Fibroblast of skin of left quadriceps (primary cell): ENCODE measurements at regions not wholly inside any gene's neighbourhood (a gene's known extent, or its start where the extent isn't known, plus 50 kb on each side); places are given as distances from the start of the nearest gene placed in this dataset.
A peak's percentile ranks its signal among the peaks of the same experiment; 100 is the strongest.

Experiments used
- DNase-seq, 2 experiments: peaks; one replicate each; pipeline ENCODE4 v3.0.0-alpha.2; 2013; ENCODE audit warnings: low read depth in 2 of 2

- no peak for DNase-seq
Observed at GRCh38 chr13:31049083-31049482, 112.6 kb downstream of the HSPH1 start.

- DNase-seq: no peak
Observed at GRCh38 chr13:31048521-31048920, 113.2 kb downstream of the HSPH1 start.

DNA sequence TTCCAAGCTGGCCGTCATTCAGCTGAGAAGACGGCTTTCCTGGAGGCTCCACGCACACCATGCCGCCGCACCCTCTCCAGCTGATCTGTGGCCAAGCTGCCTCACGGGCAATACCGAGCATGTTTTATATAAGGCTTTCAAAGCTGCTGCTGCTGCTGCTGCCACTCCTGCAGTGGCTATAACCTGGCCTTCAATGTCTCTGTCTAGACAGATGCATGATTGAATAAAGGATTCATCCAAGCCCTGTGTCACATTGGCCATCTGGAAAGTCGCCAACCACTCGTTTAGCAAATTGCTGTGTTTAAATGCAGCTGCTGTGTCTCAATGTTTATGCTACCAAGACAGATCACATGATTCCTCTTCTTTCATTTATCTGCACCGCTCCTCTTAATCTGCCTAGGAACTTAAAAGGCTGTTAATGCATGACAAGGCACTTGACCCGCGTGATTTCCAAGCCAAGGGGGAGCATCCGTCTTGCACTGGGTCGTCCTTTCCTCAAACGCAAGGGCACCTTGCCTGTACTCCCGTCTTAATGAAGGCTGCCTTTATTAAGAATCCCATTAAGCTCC, 114.3 kb downstream of the TEX26 start:
- no peak for DNase-seq

DNA sequence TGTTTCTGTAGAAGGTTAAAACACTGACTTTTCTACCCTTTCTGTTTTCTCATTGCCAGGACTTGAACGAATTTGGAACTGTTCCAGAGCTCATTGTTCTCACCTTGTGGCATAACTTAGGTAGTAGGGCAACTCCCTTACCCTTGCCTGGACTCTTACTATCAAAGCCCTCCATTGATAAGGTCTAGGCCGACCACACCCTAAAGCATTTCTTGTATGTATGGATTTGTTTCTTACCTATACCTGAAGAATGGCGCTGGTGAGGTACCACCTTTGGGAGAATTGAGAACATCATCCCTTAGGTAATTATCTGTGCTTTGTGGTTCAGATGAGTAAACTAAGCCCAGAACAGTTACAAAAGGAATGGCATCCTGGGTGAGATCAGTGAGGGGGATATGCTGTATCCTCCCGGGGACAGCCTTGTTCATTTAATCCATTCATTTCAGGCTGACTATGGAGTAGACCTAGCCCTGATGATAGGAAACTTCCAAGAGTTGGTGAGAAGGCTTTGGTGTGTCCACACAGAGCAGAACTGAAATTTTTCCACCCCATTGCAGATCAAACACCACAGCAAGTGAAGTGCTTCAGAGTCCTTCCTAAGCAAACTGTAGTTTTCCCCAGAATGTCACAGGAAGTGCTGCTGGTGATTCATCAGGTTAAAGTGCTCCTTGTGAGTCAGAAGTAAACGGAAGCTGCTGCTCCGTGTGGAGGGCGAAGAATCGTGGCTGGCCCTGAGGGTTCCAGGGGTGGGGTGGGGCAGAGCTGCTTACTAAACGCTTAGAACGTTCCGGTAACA, 113.0 kb downstream of the TEX26 start:
- peak; percentile 72 to 74 for DNase-seq

GRCh38 chr13:31044364-31045285, 112.2 kb downstream of the TEX26 start:
- DNase-seq: peak; percentile 48 to 63

- DNase-seq: no peak
Observed at GRCh38 chr13:31043957-31044356, 111.5 kb downstream of the TEX26 start.

DNA sequence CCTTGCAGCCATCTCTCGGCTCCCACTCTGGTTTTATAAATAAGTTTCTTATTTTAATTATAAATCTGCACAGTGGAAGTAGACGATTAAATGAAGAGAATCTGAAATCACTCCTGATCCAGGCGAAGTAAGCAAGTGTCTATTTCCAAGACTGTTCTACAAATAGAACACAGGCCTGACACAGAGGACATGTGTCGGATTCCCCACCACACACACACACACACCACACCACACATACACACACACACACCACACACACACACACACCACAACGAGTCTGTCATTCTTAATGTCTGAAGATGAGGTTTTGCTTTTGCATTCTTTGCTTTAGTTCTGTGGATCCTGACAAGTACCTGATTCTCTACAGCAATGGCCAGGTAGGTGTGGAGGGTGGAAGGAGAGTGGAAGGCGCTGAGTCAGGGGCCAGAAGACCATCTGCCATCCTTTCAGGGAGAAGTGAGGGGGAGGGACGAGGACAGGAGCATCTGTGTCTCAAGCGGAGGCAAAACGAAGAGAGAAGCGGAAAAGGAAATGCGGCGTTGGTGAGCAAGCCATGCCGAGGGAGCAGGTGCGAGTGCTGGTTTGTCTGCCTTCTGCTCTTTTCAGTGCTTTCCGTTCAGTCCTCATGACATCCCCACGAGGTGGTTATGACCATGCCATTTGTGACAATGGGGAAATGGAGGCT, 110.2 kb downstream of the TEX26 start:
- DNase-seq: no peak

DNA sequence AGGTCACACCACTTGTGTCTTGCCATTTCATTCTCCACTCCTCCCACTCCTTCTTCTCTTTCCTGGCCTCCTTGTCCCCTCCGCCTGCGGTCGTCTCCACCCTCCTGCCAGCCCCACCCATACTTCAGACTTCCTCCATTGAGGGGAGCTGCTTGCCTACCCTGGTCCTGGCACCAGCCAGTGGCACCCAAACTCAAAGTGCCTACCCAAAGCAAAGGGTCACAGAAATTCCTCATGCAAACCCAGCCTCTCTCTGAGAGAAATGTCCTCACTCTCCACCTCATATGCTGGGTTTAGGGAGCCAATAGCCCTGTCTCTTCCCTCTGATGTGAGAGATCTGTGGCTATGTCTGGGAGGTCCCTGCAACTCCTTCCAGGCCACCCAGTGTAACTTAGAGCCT, 109.6 kb downstream of the TEX26 start:
- DNase-seq: no peak

DNA sequence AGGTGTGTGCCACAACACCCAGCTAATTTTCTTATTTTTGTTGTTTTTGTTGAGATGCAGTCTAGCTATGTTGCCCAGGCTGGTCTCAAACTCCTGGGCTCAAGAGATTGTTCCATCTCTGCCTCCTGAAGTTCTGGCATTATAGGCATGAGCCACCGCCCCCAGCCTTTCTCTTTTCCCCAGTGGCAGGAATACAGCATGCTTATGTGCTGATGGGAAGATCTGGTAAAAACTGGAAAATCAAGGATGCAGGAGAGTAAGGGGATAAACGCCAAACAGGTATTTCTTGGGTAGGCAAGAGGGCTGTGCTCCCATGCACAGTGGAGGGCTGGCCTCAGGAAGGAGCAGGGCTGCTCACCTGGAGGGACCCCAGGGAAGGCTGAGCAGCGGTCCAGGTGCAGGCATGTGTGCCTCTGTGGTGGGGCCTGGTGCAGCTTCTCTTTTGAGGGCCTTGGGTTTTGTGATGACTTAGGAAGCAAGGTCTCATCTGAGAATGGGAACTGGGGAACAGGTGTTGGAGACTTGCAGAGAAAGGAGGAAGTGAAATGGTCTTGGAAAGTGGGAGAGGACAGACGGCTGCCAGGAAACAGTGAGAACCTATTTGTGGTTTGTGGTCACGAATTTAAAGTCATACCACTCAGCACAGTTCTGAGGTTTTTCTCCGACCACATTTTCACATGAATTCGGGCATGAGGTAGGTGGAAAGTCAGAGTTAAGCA, 106.5 kb downstream of the TEX26 start:
- no peak for DNase-seq

- DNase-seq: no peak
Observed at GRCh38 chr13:31037874-31038500, 105.5 kb downstream of the TEX26 start.

- DNase-seq: no peak
Observed at GRCh38 chr13:31036731-31037695, 104.6 kb downstream of the TEX26 start.

- DNase-seq: peak in 1 of 2 experiments; percentile 47
Observed at GRCh38 chr13:31035185-31035965, 102.9 kb downstream of the TEX26 start.

- DNase-seq: no peak
Observed at GRCh38 chr13:31032528-31033113, 100.2 kb downstream of the TEX26 start.

GRCh38 chr13:31031482-31031881, 99.0 kb downstream of the TEX26 start:
- no peak for DNase-seq

- DNase-seq: no peak
Observed at GRCh38 chr13:31029102-31029501, 96.6 kb downstream of the TEX26 start.

DNA sequence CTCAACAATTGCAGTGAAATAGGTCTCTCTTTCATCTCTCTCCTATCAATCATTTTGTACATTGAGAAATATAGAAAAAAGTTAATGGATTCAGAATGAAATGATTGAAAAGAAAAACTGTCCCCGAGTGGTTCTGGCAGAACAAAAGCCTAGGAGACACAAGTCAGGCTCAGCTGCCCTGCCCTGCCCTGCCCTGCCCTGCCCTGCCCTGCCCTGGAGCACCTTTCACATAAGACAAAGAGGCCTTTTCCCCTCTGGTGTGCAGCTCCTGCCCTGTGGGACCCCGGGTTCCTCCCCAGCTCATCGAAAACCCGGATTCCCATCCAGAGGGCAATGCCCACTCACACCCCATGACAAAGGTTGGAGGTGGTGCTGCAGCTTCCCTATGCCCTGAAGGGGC, 94.7 kb downstream of the TEX26 start:
- DNase-seq: no peak
